22Rv1 (cell line): ENCODE measurements at regions not wholly inside any gene's neighbourhood (a gene's known extent, or its start where the extent isn't known, plus 50 kb on each side); places are given as distances from the start of the nearest gene placed in this dataset.

ENCODE experiments used
- H3K27ac ChIP-seq: fragments of 450-650 bp; 2 replicates; pipeline ENCODE4 v1.5.1; 2017
- CTCF ChIP-seq: fragments of 450-650 bp; IDR thresholded peaks from 2 replicates; pipeline ENCODE4 v1.5.1; 2017; ENCODE audit warnings: mild to moderate bottlenecking
- ZFX ChIP-seq: fragments of 450-650 bp; IDR thresholded peaks from 2 replicates; pipeline ENCODE4 v1.6.1; 2017; ENCODE audit warnings: antibody characterized with exemption, borderline replicate concordance

DNA sequence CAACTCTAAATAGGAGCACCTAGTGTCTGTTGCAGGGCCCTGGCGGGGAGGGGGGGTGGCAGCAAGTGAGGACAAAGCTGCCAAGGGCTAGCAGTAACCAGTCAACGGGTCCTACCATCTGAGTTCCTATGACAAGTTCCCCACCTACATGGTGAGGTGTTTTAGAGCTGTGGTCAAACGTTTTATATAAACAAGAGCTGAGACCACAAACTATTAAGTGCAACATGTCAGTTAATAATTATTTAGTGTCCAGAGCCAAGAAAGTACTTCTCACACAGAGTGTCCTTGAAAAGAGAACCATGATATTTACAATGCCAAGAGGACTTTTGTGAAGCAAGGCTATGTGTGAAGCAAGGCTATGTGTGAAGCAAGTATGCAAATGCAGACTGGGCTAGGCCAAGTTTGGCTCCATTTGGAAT lies 434.7 kb downstream of the TNS3 start:
- TF ChIP-seq CTCF (no peak), ZFX (no peak)
- H3K27ac ChIP-seq: no peak overlapping the region

DNA sequence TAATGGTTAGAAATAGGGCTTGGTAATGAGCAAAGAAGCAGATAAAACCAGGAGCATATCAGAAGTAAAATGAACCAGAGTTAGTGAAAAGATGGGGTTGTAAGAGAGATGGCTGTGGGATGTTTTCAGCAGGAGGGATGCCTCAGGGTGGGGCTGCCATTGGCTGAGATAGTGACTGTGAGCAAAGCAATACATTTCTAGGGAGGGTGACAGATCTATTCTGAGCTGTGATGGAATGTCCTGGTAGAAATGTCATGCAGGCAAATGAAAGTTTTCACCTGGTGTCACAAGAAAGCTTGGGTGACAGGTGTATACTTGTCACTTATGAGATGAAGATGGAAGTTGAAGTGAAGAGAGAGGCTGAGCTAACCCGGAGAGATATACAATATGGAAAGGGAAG lies 435.9 kb downstream of the TNS3 start:
- TF ChIP-seq CTCF (no peak), ZFX (no peak)
- H3K27ac ChIP-seq: no peak overlapping the region

GRCh38 chr7:47145186-47145725 lies 436.7 kb downstream of the TNS3 start:
- H3K27ac ChIP-seq: no peak overlapping the region
- TF ChIP-seq CTCF (no peak), ZFX (no peak)

GRCh38 chr7:47143339-47143738 lies 438.6 kb downstream of the TNS3 start:
- no peak for TF ChIP-seq ZFX
- TF ChIP-seq CTCF: no peak
- no peak overlapping the region for H3K27ac ChIP-seq

GRCh38 chr7:47142867-47143175 lies 439.1 kb downstream of the TNS3 start:
- TF ChIP-seq CTCF (no peak), ZFX (no peak)
- H3K27ac ChIP-seq: no peak overlapping the region

GRCh38 chr7:47142169-47142866 lies 439.6 kb downstream of the TNS3 start:
- no peak overlapping the region for H3K27ac ChIP-seq
- TF ChIP-seq CTCF: no peak
- no peak for TF ChIP-seq ZFX

- TF ChIP-seq ZFX (no peak), CTCF (no peak)
- H3K27ac ChIP-seq: no peak overlapping the region
Measured at GRCh38 chr7:47132471-47132870, 449.4 kb downstream of the TNS3 start.
